ENCODE measurements at regions not wholly inside any gene's neighbourhood (a gene's known extent, or its start where the extent isn't known, plus 50 kb on each side); places are given as distances from the start of the nearest gene placed in this dataset.

DNA sequence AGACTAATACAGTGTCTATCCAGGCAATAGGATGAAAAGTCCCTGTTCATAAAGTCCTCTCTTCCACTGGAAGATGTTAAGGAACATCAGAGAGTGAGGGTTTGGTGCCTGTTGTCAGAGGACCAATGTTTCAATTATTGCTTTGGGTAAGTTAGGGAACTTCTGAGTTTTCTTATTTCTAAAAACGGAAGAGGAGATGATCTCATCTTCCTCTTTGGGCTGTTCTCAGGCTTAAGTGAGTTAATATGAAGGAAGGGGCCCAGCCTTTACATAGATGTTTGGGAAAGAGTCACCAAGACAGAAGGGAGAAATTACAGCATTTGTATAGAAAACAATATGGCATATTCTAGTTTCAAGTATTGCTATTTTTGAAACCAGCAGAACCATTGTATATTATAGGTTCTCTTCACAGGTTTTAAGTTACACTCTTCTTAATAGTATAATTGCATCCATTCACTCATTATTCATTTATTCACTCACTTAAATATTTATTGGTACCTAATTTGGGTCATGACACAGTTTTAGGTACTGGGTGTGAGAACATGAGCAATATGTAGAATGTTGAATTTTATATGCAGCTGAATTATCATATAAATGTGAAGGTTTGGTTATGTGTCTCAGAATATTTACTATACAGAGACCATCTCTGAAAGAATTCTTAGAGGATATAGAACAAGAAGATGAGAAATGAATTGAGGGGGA is 68.5 kb upstream of the LRIG3 start:
- TF ChIP-seq TAF1 (IDR thresholded peaks at IDR 0.05; ENCODE audit: low read depth, low read length) = no peak
- no peak for TF ChIP-seq SPI1 (IDR thresholded peaks at IDR 0.05; ENCODE audit: low read depth, low read length)
- no peak for TF ChIP-seq POLR2A (IDR thresholded peaks at IDR 0.05; ENCODE audit: low read depth, low read length)
- TF ChIP-seq PAX5 (IDR thresholded peaks at IDR 0.05; ENCODE audit: insufficient read depth, low read length, severe bottlenecking) = no peak
- TF ChIP-seq POLR2AphosphoS5 (IDR thresholded peaks at IDR 0.05; ENCODE audit: low read depth, low read length) = no peak
- no peak for TF ChIP-seq POU2F2 (IDR thresholded peaks at IDR 0.05; ENCODE audit: low read depth, low read length)
- FAIRE-seq = no peak
- no peak for DNase-seq (ENCODE audit: insufficient read length, low spot score)

DNA sequence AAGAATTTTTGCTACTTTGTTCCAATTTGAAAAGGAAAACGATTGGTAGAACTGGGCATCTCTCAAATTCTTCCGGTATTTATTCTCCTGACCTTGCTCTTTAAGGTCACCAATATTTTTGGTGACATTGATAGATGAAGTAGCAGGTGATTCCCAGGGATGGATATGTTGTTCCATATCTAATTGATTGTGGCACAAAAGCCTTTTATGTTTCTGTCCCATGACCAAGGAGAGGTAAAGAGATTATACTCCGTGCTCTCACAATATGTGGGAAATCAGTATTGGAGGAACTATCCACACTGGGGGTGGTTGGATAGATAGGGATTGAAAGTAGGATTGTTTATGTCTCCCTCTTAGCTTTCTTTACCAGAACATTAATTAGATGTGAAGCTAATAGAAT is 61.7 kb upstream of the LRIG3 start:
- DNase-seq (ENCODE audit: insufficient read length, low spot score) = no peak
- no peak for FAIRE-seq
- no peak for TF ChIP-seq SPI1 (IDR thresholded peaks at IDR 0.05; ENCODE audit: low read depth, low read length)
- no peak for TF ChIP-seq PAX5 (IDR thresholded peaks at IDR 0.05; ENCODE audit: insufficient read depth, low read length, severe bottlenecking)
- no peak for TF ChIP-seq POLR2A (IDR thresholded peaks at IDR 0.05; ENCODE audit: low read depth, low read length)
- TF ChIP-seq POLR2AphosphoS5 (IDR thresholded peaks at IDR 0.05; ENCODE audit: low read depth, low read length) = no peak
- no peak for TF ChIP-seq POU2F2 (IDR thresholded peaks at IDR 0.05; ENCODE audit: low read depth, low read length)
- no peak for TF ChIP-seq TAF1 (IDR thresholded peaks at IDR 0.05; ENCODE audit: low read depth, low read length)

DNA sequence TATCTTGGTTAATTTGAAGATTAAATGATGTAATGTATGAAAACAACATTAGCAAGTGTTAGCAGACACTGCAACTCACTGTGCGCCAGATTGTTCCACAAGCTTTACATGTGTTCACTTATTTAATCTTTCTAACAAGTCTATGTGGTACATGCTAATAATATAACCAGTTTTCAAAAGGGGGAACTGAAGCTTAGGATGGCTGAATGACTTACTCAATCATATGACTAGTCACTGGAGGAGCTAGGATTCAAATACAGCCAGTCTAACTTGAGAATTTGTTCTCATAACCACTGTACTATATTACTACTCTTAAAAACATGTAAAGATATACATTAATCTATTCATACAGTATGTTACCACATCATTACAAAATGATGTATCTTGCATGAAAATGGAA is 60.5 kb upstream of the LRIG3 start:
- peak; percentile 29; the same call in 1 of the 2 replicates for TF ChIP-seq SPI1 (IDR thresholded peaks at IDR 0.05; ENCODE audit: low read depth, low read length)
- no peak for TF ChIP-seq POLR2A (IDR thresholded peaks at IDR 0.05; ENCODE audit: low read depth, low read length)
- TF ChIP-seq TAF1 (IDR thresholded peaks at IDR 0.05; ENCODE audit: low read depth, low read length) = no peak
- TF ChIP-seq POU2F2 (IDR thresholded peaks at IDR 0.05; ENCODE audit: low read depth, low read length) = no peak
- FAIRE-seq (no peak), DNase-seq (ENCODE audit: insufficient read length, low spot score) (no peak)

DNA sequence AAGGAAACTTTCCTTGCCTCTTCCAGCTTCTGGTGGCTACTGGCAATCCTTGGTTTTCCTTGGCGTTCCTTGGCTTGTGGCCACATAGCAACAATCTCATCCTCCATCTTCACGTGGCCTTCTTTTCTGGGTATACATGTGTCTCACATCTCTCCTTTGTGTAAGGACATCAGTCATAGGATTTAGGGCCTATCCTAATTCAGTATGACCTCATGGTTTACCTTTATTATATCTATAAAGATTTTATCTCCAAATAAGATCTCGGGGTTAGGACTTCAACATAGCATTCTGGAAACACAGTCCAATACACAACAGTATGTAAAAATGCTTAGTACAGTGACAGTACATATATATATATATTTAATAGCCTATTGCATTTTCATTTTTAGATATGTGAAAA is 58.4 kb upstream of the LRIG3 start:
- DNase-seq (ENCODE audit: insufficient read length, low spot score) (no peak), FAIRE-seq (no peak)
- no peak for TF ChIP-seq POLR2AphosphoS5 (IDR thresholded peaks at IDR 0.05; ENCODE audit: low read depth, low read length)
- TF ChIP-seq PAX5 (IDR thresholded peaks at IDR 0.05; ENCODE audit: insufficient read depth, low read length, severe bottlenecking) = no peak
- TF ChIP-seq POLR2A (IDR thresholded peaks at IDR 0.05; ENCODE audit: low read depth, low read length) = no peak
- TF ChIP-seq POU2F2 (IDR thresholded peaks at IDR 0.05; ENCODE audit: low read depth, low read length) = no peak
- TF ChIP-seq TAF1 (IDR thresholded peaks at IDR 0.05; ENCODE audit: low read depth, low read length) = no peak
- TF ChIP-seq SPI1 (IDR thresholded peaks at IDR 0.05; ENCODE audit: low read depth, low read length) = no peak

DNA sequence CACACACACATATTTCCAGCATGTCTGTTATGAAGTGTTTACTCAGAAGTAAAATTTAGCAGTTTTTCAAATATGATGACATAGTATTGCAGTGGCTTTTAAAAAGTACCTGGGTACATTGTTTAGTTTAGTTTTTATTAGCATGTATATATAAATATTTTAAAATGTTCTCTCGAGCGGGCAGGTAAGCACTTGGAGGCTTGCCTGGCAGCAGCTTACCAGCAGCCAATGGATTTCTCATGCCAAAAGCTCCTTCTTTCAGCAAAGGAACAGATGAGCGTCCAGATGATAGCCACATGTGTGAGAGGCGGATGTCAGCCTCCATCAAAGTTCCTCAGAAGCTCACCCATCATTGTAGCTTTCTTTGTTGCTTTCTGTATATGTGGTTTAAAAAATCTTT is 57.2 kb upstream of the LRIG3 start:
- no peak for TF ChIP-seq POU2F2 (IDR thresholded peaks at IDR 0.05; ENCODE audit: low read depth, low read length)
- no peak for TF ChIP-seq POLR2AphosphoS5 (IDR thresholded peaks at IDR 0.05; ENCODE audit: low read depth, low read length)
- TF ChIP-seq TAF1 (IDR thresholded peaks at IDR 0.05; ENCODE audit: low read depth, low read length) = no peak
- TF ChIP-seq PAX5 (IDR thresholded peaks at IDR 0.05; ENCODE audit: insufficient read depth, low read length, severe bottlenecking) = no peak
- no peak for TF ChIP-seq SPI1 (IDR thresholded peaks at IDR 0.05; ENCODE audit: low read depth, low read length)
- TF ChIP-seq POLR2A (IDR thresholded peaks at IDR 0.05; ENCODE audit: low read depth, low read length) = no peak
- DNase-seq (ENCODE audit: insufficient read length, low spot score) (no peak), FAIRE-seq (no peak)

DNA sequence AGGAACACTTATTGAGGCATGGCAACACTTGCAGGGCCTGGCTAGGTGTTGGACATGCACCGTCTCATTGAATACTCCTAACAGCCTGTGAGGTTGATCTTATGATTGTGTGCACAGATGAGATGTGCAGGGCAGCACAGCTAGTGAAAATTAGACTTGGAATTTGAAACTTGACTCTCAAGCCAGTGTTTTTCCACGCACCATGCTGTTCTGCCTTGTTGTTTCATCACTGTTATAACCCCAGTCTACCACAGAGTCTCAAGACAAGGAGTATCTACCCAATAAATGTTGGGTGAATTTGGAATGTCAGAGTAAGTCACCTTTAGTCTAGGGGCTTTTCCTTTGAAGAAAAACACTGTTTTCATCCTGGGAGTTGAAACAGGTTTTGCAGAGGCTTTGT is 55.8 kb upstream of the LRIG3 start:
- no peak for DNase-seq (ENCODE audit: insufficient read length, low spot score)
- TF ChIP-seq PAX5 (IDR thresholded peaks at IDR 0.05; ENCODE audit: insufficient read depth, low read length, severe bottlenecking) (no peak), POU2F2 (IDR thresholded peaks at IDR 0.05; ENCODE audit: low read depth, low read length) (no peak), POLR2AphosphoS5 (IDR thresholded peaks at IDR 0.05; ENCODE audit: low read depth, low read length) (no peak), POLR2A (IDR thresholded peaks at IDR 0.05; ENCODE audit: low read depth, low read length) (no peak), SPI1 (IDR thresholded peaks at IDR 0.05; ENCODE audit: low read depth, low read length) (no peak), TAF1 (IDR thresholded peaks at IDR 0.05; ENCODE audit: low read depth, low read length) (no peak)
- no peak for FAIRE-seq
